C4-2B (cell line): ENCODE measurements at regions not wholly inside any gene's neighbourhood (a gene's known extent, or its start where the extent isn't known, plus 50 kb on each side); places are given as distances from the start of the nearest gene placed in this dataset.

Experiments
- H3K27ac ChIP-seq: fragments of 450-650 bp; 2 replicates; pipeline ENCODE4 v1.5.1; 2017
- CTCF ChIP-seq: fragments of 450-650 bp; conservative IDR thresholded peaks from 2 replicates; pipeline ENCODE4 v1.5.1; 2017; ENCODE audit warnings: mild to moderate bottlenecking
- ZFX ChIP-seq: fragments of 450-650 bp; IDR thresholded peaks from 2 replicates; pipeline ENCODE4 v1.6.1; 2017

- TF ChIP-seq ZFX (no peak), CTCF (no peak)
- H3K27ac ChIP-seq, result peak overlapping the region; percentile 6
Measured at GRCh38 chr6:43878823-43879495, 108.9 kb downstream of the VEGFA start.

GRCh38 chr6:43878127-43878634 lies 108.2 kb downstream of the VEGFA start:
- TF ChIP-seq CTCF (no peak), ZFX (no peak)
- H3K27ac ChIP-seq, result peak overlapping the region; percentile 6; the same call in 1 of the 2 replicates

GRCh38 chr6:43877463-43878126 lies 107.6 kb downstream of the VEGFA start:
- TF ChIP-seq ZFX (no peak), CTCF (no peak)
- H3K27ac ChIP-seq, result no peak overlapping the region

- no peak overlapping the region for H3K27ac ChIP-seq
- TF ChIP-seq ZFX, result no peak
- TF ChIP-seq CTCF, result no peak
Measured at GRCh38 chr6:43877036-43877435, 107.0 kb downstream of the VEGFA start.

- TF ChIP-seq CTCF (no peak), ZFX (no peak)
Measured at GRCh38 chr6:43876602-43877001, 106.6 kb downstream of the VEGFA start.

GRCh38 chr6:43875849-43876572 lies 106.0 kb downstream of the VEGFA start:
- TF ChIP-seq CTCF (no peak), ZFX (no peak)
- H3K27ac ChIP-seq, result no peak overlapping the region

More at GRCh38 chr6:43876602-43877001, 106.6 kb downstream of the VEGFA start:
- H3K27ac ChIP-seq, result no peak overlapping the region
